K562 (cell line): ENCODE measurements at regions not wholly inside any gene's neighbourhood (a gene's known extent, or its start where the extent isn't known, plus 50 kb on each side); places are given as distances from the start of the nearest gene placed in this dataset.

Experiments
- ATAC-seq: fragments of 200-7000 bp; cut with Tn5 transposase; 3 replicates; pipeline ENCODE4 v1.9.1; 2020; ENCODE audit warnings: moderate library complexity
- BruUV-seq: library from RNA; stranded (reverse); fragments of 400-500 nt; replicated peaks from 2 replicates; lab custom pipeline; 2021; lab: Mats Ljungman, UMichigan
- CTCF ChIA-PET: fragments of 300-600 bp; formaldehyde crosslinking; extraction: SDS; loops from one replicate; lab custom pipeline; 2021; ENCODE audit warnings: low intra/inter-chr PET ratio; lab: Yijun Ruan, JAX
- POLR2A ChIA-PET: fragments of 300-600, 350-650 bp; sonication (Branson Sonifier 250); formaldehyde crosslinking; extraction: SDS; loops from one replicate; lab custom pipeline; 2021; ENCODE audit warnings: antibody characterized with exemption, inconsistent platforms; lab: Yijun Ruan, JAX
- DNase-seq, 4 experiments: peaks; one replicate each; pipeline versions ENCODE4 v3.0.0 to v3.0.0-alpha.2; 2011 to 2018; ENCODE audit warnings: low spot score in 3 of 4, mixed read lengths in 3 of 4; ENCODE audit errors: extremely low read depth in 1 of 4
- FAIRE-seq: peaks from 2 replicates; lab custom pipeline; 2011; peaks lifted over from hg19 to GRCh38; lab: Jason Lieb, UNC
- H2AFZ ChIP-seq: 2 replicates; pipeline ENCODE4 v1.6.0; 2011; ENCODE audit warnings: low read depth, low read length, control low read depth, inconsistent platforms
- H3K27ac ChIP-seq: fragments of 200-600 bp; 3 replicates; pipeline ENCODE4 v1.8.0; 2011; ENCODE audit warnings: low read depth, mild to moderate bottlenecking, control low read depth, inconsistent platforms, low read length, moderate library complexity, mixed read lengths; ENCODE audit errors: extremely low read depth
- H3K27me3 ChIP-seq, 2 experiments: fragments of 300-600 bp in 1 of 2; 2 replicates in 1 of 2; 3 replicates in 1 of 2; pipeline versions ENCODE4 v1.6.0 to v1.8.0; 2011; ENCODE audit warnings: inconsistent platforms in 2 of 2, low read length in 2 of 2, mild to moderate bottlenecking in 1 of 2, mixed read lengths in 1 of 2, moderate library complexity in 1 of 2; ENCODE audit not compliant: control insufficient read depth in 2 of 2, insufficient read depth in 2 of 2
- H3K36me3 ChIP-seq: fragments of 300-600 bp; 3 replicates; pipeline ENCODE4 v1.8.0; 2011; ENCODE audit warnings: mild to moderate bottlenecking, low read length, inconsistent platforms; ENCODE audit not compliant: control insufficient read depth, insufficient read depth
- H3K4me1 ChIP-seq, 2 experiments: fragments of 200-600 bp in 1 of 2; replicated peaks in 1 of 2; 2 replicates in 1 of 2; 3 replicates in 1 of 2; pipeline versions ENCODE4 v1.5.1 to v1.8.0; 2011; ENCODE audit warnings: inconsistent platforms in 2 of 2, low read length in 2 of 2, mild to moderate bottlenecking in 1 of 2, mixed read lengths in 1 of 2, moderate library complexity in 1 of 2; ENCODE audit not compliant: control insufficient read depth in 2 of 2, insufficient read depth in 2 of 2
- H3K4me2 ChIP-seq: 2 replicates; pipeline ENCODE4 v1.6.1; 2011; ENCODE audit warnings: low read length, control low read depth, inconsistent platforms, mixed read lengths; ENCODE audit not compliant: insufficient read depth
- H3K4me3 ChIP-seq: fragments of 200-600 bp; sonication (generic), shearing (Covaris generic); 2 replicates; pipeline ENCODE4 v1.5.1; 2016; ENCODE audit warnings: control low read depth, inconsistent platforms
- H3K79me2 ChIP-seq: fragments of 200-600 bp; 3 replicates; pipeline ENCODE4 v1.8.0; 2011; ENCODE audit warnings: low read length, inconsistent platforms; ENCODE audit not compliant: control insufficient read depth, insufficient read depth
- H3K9ac ChIP-seq, 2 experiments: 2 replicates each; pipeline versions ENCODE4 v1.6.0 to v1.6.1; 2011; ENCODE audit warnings: low read depth in 2 of 2, low read length in 2 of 2, control low read depth in 1 of 2, inconsistent platforms in 1 of 2, mild to moderate bottlenecking in 1 of 2, mixed read lengths in 1 of 2; ENCODE audit not compliant: insufficient read depth in 1 of 2
- H3K9me1 ChIP-seq: one replicate; pipeline ENCODE4 v1.6.0; 2011; ENCODE audit warnings: inconsistent platforms, mild to moderate bottlenecking, low read length, moderate library complexity; ENCODE audit not compliant: control insufficient read depth, insufficient read depth
- H3K9me3 ChIP-seq: replicated peaks from 2 replicates; pipeline ENCODE4 v1.5.1; 2011; ENCODE audit warnings: low read depth, low read length, inconsistent platforms; ENCODE audit not compliant: control insufficient read depth, insufficient read depth
- H4K20me1 ChIP-seq: replicated peaks from 2 replicates; pipeline ENCODE4 v1.6.1; 2011; ENCODE audit warnings: low read length, inconsistent platforms, mixed read lengths; ENCODE audit not compliant: control insufficient read depth, insufficient read depth
- BMI1 ChIP-seq: fragments of 150-350 bp; IDR thresholded peaks from 2 replicates; pipeline ENCODE4 v1.6.1; 2014; ENCODE audit warnings: low read length
- CBX8 ChIP-seq: fragments of 200-600 bp; sonication (generic); IDR thresholded peaks from 2 replicates; pipeline ENCODE4 v1.6.1; 2012; ENCODE audit warnings: borderline replicate concordance, mixed run types, low read depth, mild to moderate bottlenecking, moderate library complexity, mixed read lengths, low read length, control low read depth, inconsistent platforms; ENCODE audit not compliant: poor library complexity, severe bottlenecking; ENCODE audit errors: extremely low read depth
- TEAD2 ChIP-seq: fragments of 450-650 bp; IDR thresholded peaks from 2 replicates; pipeline ENCODE4 v1.6.1; 2016; ENCODE audit warnings: missing genetic modification characterization, control low read depth, missing compliant biosample characterization
- WGBS: fragments of 100-300 bp; shearing (Covaris generic); methylation state at CpG from one replicate; pipeline ENCODE4 v1.1.6; 2016; ENCODE audit warnings: low coverage, mixed read lengths; ENCODE audit not compliant: insufficient coverage; ENCODE audit errors: missing lambda C conversion rate; 5-methylcytosine and 5-hydroxymethylcytosine counted together
- in situ Hi-C: fragments of 300-500 bp; cut with MboI; formaldehyde crosslinking; loops from 4 replicates; pipeline ENCODE4 v1.15.0; 2018; ENCODE audit warnings: inconsistent platforms, mixed read lengths
- intact Hi-C: fragments of 100-400 bp; cut with micrococcal nuclease; formaldehyde crosslinking; loops from 2 replicates; pipeline ENCODE4 v1.14.2; 2022
- TF ChIP-seq, protein P1 (sequence below): IDR thresholded peaks from 3 replicates; pipeline ENCODE4 v1.6.1; 2011; ENCODE audit warnings: borderline replicate concordance, mild to moderate bottlenecking, moderate library complexity; ENCODE audit not compliant: insufficient read length; ENCODE audit errors: extremely low read depth
- TF ChIP-seq, protein P2 (sequence below), 2 experiments: fragments of 450-650 bp; IDR thresholded peaks; 2 replicates each; pipeline ENCODE4 v1.6.1; 2016

DNA sequence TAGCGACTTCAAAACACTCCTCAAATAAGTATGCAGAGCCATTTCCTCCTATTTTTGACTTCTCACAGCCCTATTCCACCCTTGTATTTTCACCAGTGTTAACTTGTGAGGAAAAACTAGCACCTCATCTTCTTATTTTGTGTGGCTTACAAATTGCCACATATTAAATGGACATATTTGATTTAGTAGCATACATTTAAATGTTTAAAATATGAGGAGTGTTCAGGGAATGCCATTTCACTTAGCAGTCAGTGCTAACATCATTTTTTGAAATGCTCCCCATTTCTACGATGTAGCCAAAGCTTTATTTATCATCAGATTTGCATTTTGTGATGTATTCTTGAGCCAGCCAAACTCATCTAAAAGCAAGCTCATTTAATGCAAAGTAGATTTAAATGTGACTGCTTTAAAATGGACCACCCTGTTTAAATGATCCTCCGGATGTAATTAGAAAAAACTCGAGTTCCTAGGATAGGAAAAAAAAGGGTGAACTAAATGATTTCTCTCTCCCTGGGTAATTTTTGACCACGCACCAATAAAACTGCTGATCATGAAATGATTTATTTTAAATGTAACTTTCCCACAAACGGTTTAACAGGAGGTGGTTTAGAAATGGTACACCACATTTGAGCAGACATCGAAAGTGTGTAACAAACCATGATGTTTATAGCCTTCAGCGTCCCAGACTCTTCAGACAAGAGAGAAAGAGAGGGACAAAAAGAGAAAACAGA, 172.6 kb downstream of the CD83 start:
- Histone ChIP-seq H3K4me2 (no peak overlapping the region), H3K27me3 (peaks cover 24 to 31% of the 10 kb centered on the region in 2 experiments), H3K9ac (no peak overlapping the region), H3K9me1 (no peaks in the 10 kb centered on the region), H4K20me1 (no peaks in the 10 kb centered on the region), H3K4me1 (no peaks in the 10 kb centered on the region; a peak in 1 of 5 replicates), H3K4me3 (no peak overlapping the region), H2AFZ (no peak overlapping the region), H3K36me3 (no peaks in the 10 kb centered on the region), H3K9me3 (no peaks in the 10 kb centered on the region), H3K27ac (no peak overlapping the region), H3K79me2 (no peaks in the 10 kb centered on the region)
- FAIRE-seq: no peak
- WGBS: 3% methylated on average over 8 of the region's 8 CpGs
- no peak for ATAC-seq
- BruUV-seq: no TSS peak
- no peak for DNase-seq
- in situ Hi-C loops (no loop called here), intact Hi-C loops (no loop called here)
- ChIA-PET CTCF (no interaction called here), POLR2A (interaction anchor here (0.5 to 0.9 kb wide), 3 partner anchors 21 to 29 kb away, joined by 3 read pairs; no protein-coding TSS in a partner anchor)
- TF ChIP-seq TEAD2 (tag) (no peak), CBX8 (peak; percentile 86), BMI1 (0 out of 2 replicates have a peak, but pooled peaks have one; percentile 21)
- TF ChIP-seq, protein P1, sequence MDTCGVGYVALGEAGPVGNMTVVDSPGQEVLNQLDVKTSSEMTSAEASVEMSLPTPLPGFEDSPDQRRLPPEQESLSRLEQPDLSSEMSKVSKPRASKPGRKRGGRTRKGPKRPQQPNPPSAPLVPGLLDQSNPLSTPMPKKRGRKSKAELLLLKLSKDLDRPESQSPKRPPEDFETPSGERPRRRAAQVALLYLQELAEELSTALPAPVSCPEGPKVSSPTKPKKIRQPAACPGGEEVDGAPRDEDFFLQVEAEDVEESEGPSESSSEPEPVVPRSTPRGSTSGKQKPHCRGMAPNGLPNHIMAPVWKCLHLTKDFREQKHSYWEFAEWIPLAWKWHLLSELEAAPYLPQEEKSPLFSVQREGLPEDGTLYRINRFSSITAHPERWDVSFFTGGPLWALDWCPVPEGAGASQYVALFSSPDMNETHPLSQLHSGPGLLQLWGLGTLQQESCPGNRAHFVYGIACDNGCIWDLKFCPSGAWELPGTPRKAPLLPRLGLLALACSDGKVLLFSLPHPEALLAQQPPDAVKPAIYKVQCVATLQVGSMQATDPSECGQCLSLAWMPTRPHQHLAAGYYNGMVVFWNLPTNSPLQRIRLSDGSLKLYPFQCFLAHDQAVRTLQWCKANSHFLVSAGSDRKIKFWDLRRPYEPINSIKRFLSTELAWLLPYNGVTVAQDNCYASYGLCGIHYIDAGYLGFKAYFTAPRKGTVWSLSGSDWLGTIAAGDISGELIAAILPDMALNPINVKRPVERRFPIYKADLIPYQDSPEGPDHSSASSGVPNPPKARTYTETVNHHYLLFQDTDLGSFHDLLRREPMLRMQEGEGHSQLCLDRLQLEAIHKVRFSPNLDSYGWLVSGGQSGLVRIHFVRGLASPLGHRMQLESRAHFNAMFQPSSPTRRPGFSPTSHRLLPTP: no peak
- TF ChIP-seq, protein P2, sequence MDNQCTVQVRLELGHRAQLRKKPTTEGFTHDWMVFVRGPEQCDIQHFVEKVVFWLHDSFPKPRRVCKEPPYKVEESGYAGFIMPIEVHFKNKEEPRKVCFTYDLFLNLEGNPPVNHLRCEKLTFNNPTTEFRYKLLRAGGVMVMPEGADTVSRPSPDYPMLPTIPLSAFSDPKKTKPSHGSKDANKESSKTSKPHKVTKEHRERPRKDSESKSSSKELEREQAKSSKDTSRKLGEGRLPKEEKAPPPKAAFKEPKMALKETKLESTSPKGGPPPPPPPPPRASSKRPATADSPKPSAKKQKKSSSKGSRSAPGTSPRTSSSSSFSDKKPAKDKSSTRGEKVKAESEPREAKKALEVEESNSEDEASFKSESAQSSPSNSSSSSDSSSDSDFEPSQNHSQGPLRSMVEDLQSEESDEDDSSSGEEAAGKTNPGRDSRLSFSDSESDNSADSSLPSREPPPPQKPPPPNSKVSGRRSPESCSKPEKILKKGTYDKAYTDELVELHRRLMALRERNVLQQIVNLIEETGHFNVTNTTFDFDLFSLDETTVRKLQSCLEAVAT (IDR thresholded peaks at IDR 0.05): no peak
